ENCODE measurements at regions not wholly inside any gene's neighbourhood (a gene's known extent, or its start where the extent isn't known, plus 50 kb on each side); places are given as distances from the start of the nearest gene placed in this dataset.
A peak's percentile ranks its signal among the peaks of the same experiment; 100 is the strongest.

DNA sequence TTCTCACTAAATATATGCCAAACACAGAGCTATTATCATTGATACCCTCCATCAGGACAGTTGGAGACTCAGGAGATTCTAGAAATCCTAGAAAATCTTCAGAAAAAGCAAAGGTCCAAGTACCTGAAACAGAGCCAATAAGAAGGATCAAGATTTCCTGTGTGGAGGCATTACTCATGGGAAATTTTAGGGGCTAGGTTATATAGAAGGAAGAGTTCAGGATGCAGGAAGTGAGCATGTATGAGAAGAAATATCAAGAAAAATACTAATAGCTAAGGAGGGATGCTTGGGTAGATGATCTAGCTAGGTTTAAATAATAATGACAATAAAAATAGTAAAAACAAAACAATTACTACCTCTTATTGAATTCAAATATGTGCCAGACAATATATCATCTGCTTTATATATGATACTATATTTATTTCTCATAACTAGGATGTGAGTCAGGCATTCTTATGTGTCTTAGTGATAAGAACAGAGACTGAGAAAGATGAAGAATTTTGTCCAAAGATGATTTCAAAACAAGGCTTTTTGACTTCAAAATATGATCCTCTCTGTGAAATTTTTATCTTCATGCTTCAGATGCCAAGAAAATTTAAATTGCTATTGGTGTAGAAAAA lies 66.4 kb upstream of the HHIP start:
- TF ChIP-seq, protein P1, sequence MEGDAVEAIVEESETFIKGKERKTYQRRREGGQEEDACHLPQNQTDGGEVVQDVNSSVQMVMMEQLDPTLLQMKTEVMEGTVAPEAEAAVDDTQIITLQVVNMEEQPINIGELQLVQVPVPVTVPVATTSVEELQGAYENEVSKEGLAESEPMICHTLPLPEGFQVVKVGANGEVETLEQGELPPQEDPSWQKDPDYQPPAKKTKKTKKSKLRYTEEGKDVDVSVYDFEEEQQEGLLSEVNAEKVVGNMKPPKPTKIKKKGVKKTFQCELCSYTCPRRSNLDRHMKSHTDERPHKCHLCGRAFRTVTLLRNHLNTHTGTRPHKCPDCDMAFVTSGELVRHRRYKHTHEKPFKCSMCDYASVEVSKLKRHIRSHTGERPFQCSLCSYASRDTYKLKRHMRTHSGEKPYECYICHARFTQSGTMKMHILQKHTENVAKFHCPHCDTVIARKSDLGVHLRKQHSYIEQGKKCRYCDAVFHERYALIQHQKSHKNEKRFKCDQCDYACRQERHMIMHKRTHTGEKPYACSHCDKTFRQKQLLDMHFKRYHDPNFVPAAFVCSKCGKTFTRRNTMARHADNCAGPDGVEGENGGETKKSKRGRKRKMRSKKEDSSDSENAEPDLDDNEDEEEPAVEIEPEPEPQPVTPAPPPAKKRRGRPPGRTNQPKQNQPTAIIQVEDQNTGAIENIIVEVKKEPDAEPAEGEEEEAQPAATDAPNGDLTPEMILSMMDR (IDR thresholded peaks at IDR 0.05; ENCODE audit: insufficient read depth, low read depth, low read length) = no peak
- peak; percentile 27 for DNase-seq (ENCODE audit: low read depth)
- no peak overlapping the region for H3K4me3 ChIP-seq (ENCODE audit: low read depth, low read length)

- DNase-seq (ENCODE audit: low read depth) = no peak
- TF ChIP-seq, protein P1 (IDR thresholded peaks at IDR 0.05; ENCODE audit: insufficient read depth, low read depth, low read length) = no peak
- H3K4me3 ChIP-seq (ENCODE audit: low read depth, low read length) = no peak overlapping the region
Measured at GRCh38 chr4:144580430-144580829, 65.5 kb upstream of the HHIP start.

DNA sequence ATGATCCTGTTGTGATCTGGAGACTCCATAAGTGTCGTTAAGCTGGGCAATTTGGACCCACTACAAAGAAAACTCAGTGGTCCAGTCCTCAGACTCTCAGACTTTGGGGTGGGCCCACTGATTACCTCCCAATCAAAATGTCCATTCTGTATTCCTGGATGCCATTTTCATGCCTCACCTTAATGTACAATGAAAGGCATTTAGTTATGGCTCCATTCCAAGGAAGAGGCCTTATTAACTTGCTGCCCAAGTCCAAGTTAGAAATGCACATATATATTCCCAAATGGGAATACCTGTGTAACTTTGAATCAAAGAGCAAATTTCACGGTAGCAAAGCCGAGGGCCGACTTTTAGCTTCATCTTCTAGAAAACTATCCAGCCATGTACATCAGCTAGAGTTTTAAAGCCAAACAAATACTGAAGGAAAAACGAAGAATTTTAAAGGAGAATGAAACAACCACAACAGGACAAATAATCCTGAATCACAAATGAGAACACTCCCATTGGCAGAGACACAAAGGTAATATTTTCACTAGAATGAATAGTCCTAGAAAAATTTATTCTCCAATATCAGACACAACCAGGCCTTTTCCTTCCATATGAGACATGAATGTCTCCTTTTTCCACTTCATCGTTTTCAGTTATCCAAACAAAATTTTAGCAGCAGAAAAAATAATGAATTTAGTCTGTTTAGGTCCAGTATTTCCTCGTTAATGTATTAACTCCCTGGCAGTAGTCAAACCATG lies 63.7 kb upstream of the HHIP start:
- H3K4me3 ChIP-seq (ENCODE audit: low read depth, low read length) = no peak overlapping the region
- TF ChIP-seq, protein P1 (IDR thresholded peaks at IDR 0.05; ENCODE audit: insufficient read depth, low read depth, low read length) = no peak
- DNase-seq (ENCODE audit: low read depth) = no peak

- DNase-seq (ENCODE audit: low read depth) = no peak
- TF ChIP-seq, protein P1 (IDR thresholded peaks at IDR 0.05; ENCODE audit: insufficient read depth, low read depth, low read length) = no peak
- H3K4me3 ChIP-seq (ENCODE audit: low read depth, low read length) = no peak overlapping the region
Measured at GRCh38 chr4:144582975-144583374, 63.0 kb upstream of the HHIP start.

- no peak for DNase-seq (ENCODE audit: low read depth)
- H3K4me3 ChIP-seq (ENCODE audit: low read depth, low read length) = no peak overlapping the region
- TF ChIP-seq, protein P1 (IDR thresholded peaks at IDR 0.05; ENCODE audit: insufficient read depth, low read depth, low read length) = no peak
Measured at GRCh38 chr4:144583658-144584057, 62.3 kb upstream of the HHIP start.

DNA sequence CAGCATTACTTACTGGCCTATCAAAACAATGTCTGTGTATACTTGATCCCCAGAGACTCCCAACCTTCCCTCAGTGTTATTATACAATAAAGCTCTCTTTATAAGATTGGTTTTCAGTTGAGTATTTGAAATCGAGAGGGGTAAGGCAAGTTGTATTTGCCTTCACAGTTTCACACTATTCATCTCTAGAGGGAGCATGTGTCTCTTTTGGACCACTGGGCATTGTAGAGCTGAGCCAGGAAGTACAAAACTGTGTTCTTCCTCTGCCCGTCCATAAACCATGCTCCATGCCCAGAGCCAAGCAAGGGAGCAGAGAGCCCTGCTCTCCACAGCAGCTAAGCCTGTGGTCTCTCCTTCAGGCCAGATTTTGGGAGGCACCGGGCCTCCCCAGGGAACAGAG lies 61.5 kb upstream of the HHIP start:
- DNase-seq (ENCODE audit: low read depth) = no peak
- H3K4me3 ChIP-seq (ENCODE audit: low read depth, low read length) = no peak overlapping the region
- TF ChIP-seq, protein P1 (IDR thresholded peaks at IDR 0.05; ENCODE audit: insufficient read depth, low read depth, low read length) = no peak
